ENCODE measurements at regions not wholly inside any gene's neighbourhood (a gene's known extent, or its start where the extent isn't known, plus 50 kb on each side); places are given as distances from the start of the nearest gene placed in this dataset.

DNA sequence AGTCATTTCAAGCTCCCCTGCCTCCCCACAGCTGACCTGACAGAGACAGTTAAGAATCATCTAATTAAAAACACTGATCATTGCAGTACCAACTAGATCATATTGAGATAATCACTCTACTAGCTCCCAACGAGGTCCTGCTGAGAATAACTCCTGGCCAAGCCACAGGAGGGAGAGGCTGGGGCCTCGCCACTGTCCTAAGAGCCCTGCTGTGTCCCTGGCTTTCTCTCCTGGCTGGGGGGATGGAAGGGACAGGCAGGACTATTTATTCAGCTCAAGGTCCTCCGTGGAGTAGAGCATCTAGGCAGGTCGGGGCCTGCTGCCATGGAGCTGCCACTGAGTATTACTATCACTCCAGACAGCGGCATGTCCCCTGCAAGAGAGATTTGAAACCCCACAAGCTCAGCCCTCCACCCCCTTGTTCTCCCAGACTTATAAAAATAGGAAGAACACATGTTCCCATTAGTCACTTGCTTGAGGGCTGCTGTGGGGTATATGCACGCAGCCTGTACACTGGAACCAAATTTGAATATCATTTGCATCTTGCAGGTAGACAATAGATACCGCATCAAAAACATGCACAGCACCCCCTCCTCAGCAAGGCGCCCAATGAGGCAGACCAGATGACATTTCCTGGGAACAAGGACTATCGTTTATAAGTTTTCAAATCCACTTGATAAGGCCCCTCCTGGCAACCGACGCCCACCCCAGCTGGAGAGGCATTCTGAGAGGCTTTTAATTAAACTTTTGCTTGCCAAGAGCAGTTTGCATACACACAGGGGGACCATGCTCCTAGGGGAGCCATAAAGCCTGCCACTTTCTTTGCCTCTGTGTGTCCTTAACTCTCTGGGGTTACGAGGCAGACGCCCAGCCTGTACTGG is 385.2 kb upstream of the ZFHX3 start:
- 69 to 72% methylated on average over 11 to 13 of the region's 13 CpGs for WGBS, 2 donors
- Histone ChIP-seq H3K4me3 (no peak overlapping the region), H3K9me3 (no peaks in the 10 kb centered on the region), H3K27ac (no peak overlapping the region), H3K27me3 (no peaks in the 10 kb centered on the region), H3K4me1 (no peaks in the 10 kb centered on the region), H3K36me3 (no peaks in the 10 kb centered on the region)
- TF ChIP-seq EP300 (IDR thresholded peaks at IDR 0.05) (no peak), POLR2A (IDR thresholded peaks at IDR 0.05) (no peak)
- TF ChIP-seq, protein P1, sequence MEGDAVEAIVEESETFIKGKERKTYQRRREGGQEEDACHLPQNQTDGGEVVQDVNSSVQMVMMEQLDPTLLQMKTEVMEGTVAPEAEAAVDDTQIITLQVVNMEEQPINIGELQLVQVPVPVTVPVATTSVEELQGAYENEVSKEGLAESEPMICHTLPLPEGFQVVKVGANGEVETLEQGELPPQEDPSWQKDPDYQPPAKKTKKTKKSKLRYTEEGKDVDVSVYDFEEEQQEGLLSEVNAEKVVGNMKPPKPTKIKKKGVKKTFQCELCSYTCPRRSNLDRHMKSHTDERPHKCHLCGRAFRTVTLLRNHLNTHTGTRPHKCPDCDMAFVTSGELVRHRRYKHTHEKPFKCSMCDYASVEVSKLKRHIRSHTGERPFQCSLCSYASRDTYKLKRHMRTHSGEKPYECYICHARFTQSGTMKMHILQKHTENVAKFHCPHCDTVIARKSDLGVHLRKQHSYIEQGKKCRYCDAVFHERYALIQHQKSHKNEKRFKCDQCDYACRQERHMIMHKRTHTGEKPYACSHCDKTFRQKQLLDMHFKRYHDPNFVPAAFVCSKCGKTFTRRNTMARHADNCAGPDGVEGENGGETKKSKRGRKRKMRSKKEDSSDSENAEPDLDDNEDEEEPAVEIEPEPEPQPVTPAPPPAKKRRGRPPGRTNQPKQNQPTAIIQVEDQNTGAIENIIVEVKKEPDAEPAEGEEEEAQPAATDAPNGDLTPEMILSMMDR (IDR thresholded peaks at IDR 0.05): no peak
- no peak for DNase-seq (ENCODE audit: low spot score in 2 of 2)

DNA sequence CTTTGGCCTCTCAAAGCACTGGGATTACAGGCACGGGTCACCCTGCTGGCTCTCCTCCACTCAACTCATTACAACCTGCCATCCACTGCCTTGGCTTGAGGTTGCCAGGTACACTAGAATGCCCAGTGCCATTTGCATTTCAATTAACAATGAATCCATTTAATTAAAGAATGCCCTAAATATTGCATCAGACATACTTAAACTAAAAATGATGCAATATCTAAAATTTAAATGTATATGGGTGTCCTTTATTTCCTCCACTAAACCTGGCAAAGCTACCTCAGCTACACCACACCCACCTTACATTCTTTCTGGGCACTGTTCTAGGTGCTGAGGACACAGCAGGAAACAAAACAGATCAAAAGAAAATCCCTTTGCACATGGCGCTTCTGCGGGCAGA is 382.2 kb upstream of the ZFHX3 start:
- TF ChIP-seq POLR2A (IDR thresholded peaks at IDR 0.05) (no peak), EP300 (IDR thresholded peaks at IDR 0.05) (no peak)
- TF ChIP-seq, protein P1 (IDR thresholded peaks at IDR 0.05): no peak
- no peaks in the 10 kb centered on the region for H3K9me3 ChIP-seq
- no peaks in the 10 kb centered on the region for H3K36me3 ChIP-seq
- no peaks in the 10 kb centered on the region for H3K27me3 ChIP-seq
- 91 to 92% methylated on average over 3 of the region's 3 CpGs for WGBS, 2 donors
- no peak for DNase-seq (ENCODE audit: low spot score in 2 of 2)
- no peak overlapping the region for H3K27ac ChIP-seq
- no peak overlapping the region for H3K4me3 ChIP-seq
- no peaks in the 10 kb centered on the region for H3K4me1 ChIP-seq

DNA sequence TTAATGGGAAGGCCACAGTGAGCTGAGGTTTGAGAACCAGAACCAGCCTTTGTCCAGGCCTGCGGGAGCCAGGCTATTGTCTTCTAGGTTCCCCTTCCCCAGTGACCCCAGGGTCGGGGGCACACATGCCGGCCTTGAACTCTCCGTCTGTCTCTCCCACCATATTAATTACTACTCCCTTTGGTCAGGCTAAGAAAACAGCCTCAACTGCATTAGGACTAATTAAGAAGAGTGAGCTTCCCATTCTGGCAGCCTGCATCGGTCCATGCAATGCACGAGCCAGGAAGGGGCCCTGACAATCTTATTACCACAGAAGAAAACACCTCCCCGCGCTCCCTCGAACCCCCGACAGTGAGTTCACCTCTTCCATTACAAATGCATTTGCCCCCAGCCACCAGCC is 380.2 kb upstream of the ZFHX3 start:
- Histone ChIP-seq H3K4me3 (no peak overlapping the region), H3K9me3 (no peaks in the 10 kb centered on the region), H3K27me3 (no peaks in the 10 kb centered on the region), H3K36me3 (no peaks in the 10 kb centered on the region), H3K27ac (no peak overlapping the region), H3K4me1 (no peaks in the 10 kb centered on the region)
- DNase-seq (ENCODE audit: low spot score in 2 of 2): no peak
- WGBS, 2 donors: 71 to 79% methylated on average over 10 of the region's 10 CpGs
- TF ChIP-seq, protein P1 (IDR thresholded peaks at IDR 0.05): no peak
- no peak for TF ChIP-seq POLR2A (IDR thresholded peaks at IDR 0.05)
- no peak for TF ChIP-seq EP300 (IDR thresholded peaks at IDR 0.05)

DNA sequence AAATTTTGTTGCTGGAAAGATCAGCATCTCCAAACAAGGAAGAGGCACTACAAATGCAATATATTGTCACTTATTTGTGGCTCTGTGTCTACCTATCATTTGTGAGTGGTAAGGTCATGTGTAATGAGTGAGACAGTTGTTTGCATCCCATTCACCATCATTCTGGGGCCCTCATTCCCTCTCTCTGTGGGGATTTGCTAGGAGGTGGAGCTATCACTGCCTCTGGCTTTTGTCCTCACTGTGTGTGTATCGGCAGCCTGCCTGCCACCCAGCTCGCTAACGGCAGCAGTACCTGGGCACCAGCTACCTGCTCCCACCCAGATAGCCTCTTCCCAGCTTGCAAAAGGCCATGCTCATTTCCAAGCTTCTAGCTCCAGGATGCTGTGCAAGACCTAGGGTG is 379.2 kb upstream of the ZFHX3 start:
- Histone ChIP-seq H3K36me3 (no peaks in the 10 kb centered on the region), H3K27ac (no peak overlapping the region), H3K27me3 (no peaks in the 10 kb centered on the region), H3K4me3 (no peak overlapping the region), H3K4me1 (no peaks in the 10 kb centered on the region), H3K9me3 (no peaks in the 10 kb centered on the region)
- TF ChIP-seq, protein P1 (IDR thresholded peaks at IDR 0.05): no peak
- TF ChIP-seq EP300 (IDR thresholded peaks at IDR 0.05): no peak
- TF ChIP-seq POLR2A (IDR thresholded peaks at IDR 0.05): no peak
- no peak for DNase-seq (ENCODE audit: low spot score in 2 of 2)
- WGBS, 2 donors: 75 to 81% methylated on average over 3 of the region's 3 CpGs

DNA sequence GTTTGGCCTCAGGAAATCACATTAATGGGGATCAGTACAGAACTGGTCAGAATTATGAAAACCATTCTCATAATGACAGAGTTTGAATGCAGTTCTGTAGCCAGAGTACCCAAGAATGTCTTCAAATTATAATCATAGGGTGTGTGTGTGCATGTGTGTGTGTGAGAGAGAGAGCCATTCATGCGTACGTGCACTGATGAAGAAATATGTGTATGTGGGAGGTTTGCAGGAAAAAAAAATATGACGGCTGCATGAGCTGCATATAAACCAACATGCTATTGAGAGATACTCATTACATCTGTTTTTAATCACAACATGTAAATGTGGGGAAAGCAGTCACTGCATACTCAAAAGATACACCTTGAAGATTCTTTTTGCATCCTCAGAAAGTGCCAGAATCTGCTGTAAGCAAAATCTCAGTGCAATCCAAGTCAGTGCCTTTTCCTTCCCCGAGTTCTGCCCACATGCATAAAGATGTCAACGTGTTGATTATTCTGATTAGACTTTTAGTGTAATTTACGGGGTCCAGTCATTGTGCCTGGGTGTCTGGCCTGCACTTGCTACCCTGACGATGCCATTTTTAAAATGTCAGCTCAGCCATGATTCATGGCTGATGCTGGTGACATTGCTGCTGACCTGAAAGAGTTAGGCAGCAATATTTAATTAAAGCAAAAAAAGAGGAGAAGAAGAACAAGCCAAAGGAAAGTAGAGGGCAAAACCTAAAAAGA is 378.7 kb upstream of the ZFHX3 start:
- no peak overlapping the region for H3K27ac ChIP-seq
- whole genome bisulfite sequencing, 2 donors: 41 to 44% methylated on average over 7 of the region's 7 CpGs
- H3K4me3 ChIP-seq: no peak overlapping the region
- TF ChIP-seq, protein P1 (IDR thresholded peaks at IDR 0.05): no peak
- TF ChIP-seq EP300 (IDR thresholded peaks at IDR 0.05): no peak
- H3K27me3 ChIP-seq: no peaks in the 10 kb centered on the region
- H3K9me3 ChIP-seq: no peaks in the 10 kb centered on the region
- no peak for DNase-seq (ENCODE audit: low spot score in 2 of 2)
- no peaks in the 10 kb centered on the region for H3K4me1 ChIP-seq
- H3K36me3 ChIP-seq: no peaks in the 10 kb centered on the region

Data from tibial nerve (tissue), 4 donors.